IMR-90 (cell line): ENCODE measurements at regions not wholly inside any gene's neighbourhood (a gene's known extent, or its start where the extent isn't known, plus 50 kb on each side); places are given as distances from the start of the nearest gene placed in this dataset.

Experiments used
- ATAC-seq: fragments of 200-7000 bp; cut with Tn5 transposase; 2 replicates; pipeline ENCODE4 v1.9.1; 2020; ENCODE audit warnings: low read depth, mild to moderate bottlenecking, moderate library complexity
- BruUV-seq: library from RNA; stranded (reverse); fragments of 400-500 nt; replicated peaks from 2 replicates; lab custom pipeline; 2021; lab: Mats Ljungman, UMichigan
- CTCF ChIA-PET: fragments of 300-600 bp; formaldehyde crosslinking; extraction: SDS; loops from one replicate; lab custom pipeline; 2021; ENCODE audit warnings: antibody characterized with exemption; lab: Yijun Ruan, JAX
- POLR2A ChIA-PET: fragments of 300-600 bp; sonication (Branson Sonifier 250); formaldehyde crosslinking; loops from one replicate; lab custom pipeline; 2022; ENCODE audit warnings: antibody characterized with exemption; ENCODE audit not compliant: unreplicated experiment; lab: Charles Lee
- DNase-seq: peaks from one replicate; pipeline ENCODE4 v3.0.0; 2013
- H2AFZ ChIP-seq: replicated peaks from 2 replicates; pipeline ENCODE3; 2013; ENCODE audit warnings: low read length, mild to moderate bottlenecking; ENCODE audit not compliant: poor library complexity
- H2AK5ac ChIP-seq: 2 replicates; pipeline ENCODE4 v1.6.1; 2013; ENCODE audit warnings: low read depth, low read length, inconsistent platforms
- H2AK9ac ChIP-seq: replicated peaks from 2 replicates; pipeline ENCODE3; 2013; ENCODE audit warnings: mild to moderate bottlenecking, low read depth, low read length, moderate library complexity; ENCODE audit not compliant: poor library complexity
- H2BK120ac ChIP-seq: 2 replicates; pipeline ENCODE4 v1.6.1; 2013; ENCODE audit warnings: low read depth, low read length, inconsistent platforms
- H2BK15ac ChIP-seq: 3 replicates; pipeline ENCODE4 v1.6.1; 2013; ENCODE audit warnings: low read depth, low read length, inconsistent platforms
- H2BK20ac ChIP-seq: 2 replicates; pipeline ENCODE4 v1.6.1; 2013; ENCODE audit warnings: low read depth, mild to moderate bottlenecking, inconsistent platforms, low read length, moderate library complexity
- H2BK5ac ChIP-seq: 2 replicates; pipeline ENCODE4 v1.6.1; 2013; ENCODE audit warnings: mild to moderate bottlenecking, low read depth, low read length, inconsistent platforms; ENCODE audit not compliant: poor library complexity, severe bottlenecking
- H3K14ac ChIP-seq: replicated peaks from 2 replicates; pipeline ENCODE4 v1.6.1; 2013; ENCODE audit warnings: low read depth, low read length, inconsistent platforms
- H3K18ac ChIP-seq: 2 replicates; pipeline ENCODE4 v1.6.1; 2013; ENCODE audit warnings: low read depth, low read length, control low read depth
- H3K23ac ChIP-seq: 2 replicates; pipeline ENCODE4 v1.6.1; 2013; ENCODE audit warnings: low read depth, low read length, inconsistent platforms
- H3K27ac ChIP-seq: 2 replicates; pipeline ENCODE4 v1.5.1; 2013; ENCODE audit warnings: mild to moderate bottlenecking, control low read depth, low read length; ENCODE audit not compliant: insufficient read depth
- H3K27me3 ChIP-seq: 2 replicates; pipeline ENCODE4 v1.6.1; 2013; ENCODE audit warnings: low read length; ENCODE audit not compliant: control insufficient read depth, insufficient read depth
- H3K36me3 ChIP-seq: 2 replicates; pipeline ENCODE4 v1.6.1; 2013; ENCODE audit warnings: low read length, mixed read lengths; ENCODE audit not compliant: control insufficient read depth, insufficient read depth
- H3K4ac ChIP-seq: 2 replicates; pipeline ENCODE4 v1.6.1; 2013; ENCODE audit warnings: low read depth, low read length, inconsistent platforms
- H3K4me1 ChIP-seq: 2 replicates; pipeline ENCODE4 v1.6.1; 2013; ENCODE audit warnings: low read length, mixed read lengths; ENCODE audit not compliant: control insufficient read depth, insufficient read depth
- H3K4me2 ChIP-seq: 2 replicates; pipeline ENCODE4 v1.6.1; 2013; ENCODE audit warnings: low read depth, mild to moderate bottlenecking, control low read depth, low read length, moderate library complexity
- H3K4me3 ChIP-seq: 2 replicates; pipeline ENCODE4 v1.5.1; 2013; ENCODE audit warnings: low read depth, mild to moderate bottlenecking, control low read depth, low read length, moderate library complexity; ENCODE audit not compliant: insufficient read depth
- H3K56ac ChIP-seq: 2 replicates; pipeline ENCODE4 v1.6.1; 2013; ENCODE audit warnings: low read length, inconsistent platforms; ENCODE audit not compliant: insufficient read depth; ENCODE audit errors: extremely low read depth
- H3K79me1 ChIP-seq, 2 experiments: 2 replicates each; pipeline ENCODE4 v1.6.1; 2013; ENCODE audit warnings: low read length in 2 of 2, inconsistent platforms in 1 of 2, low read depth in 1 of 2
- H3K9ac ChIP-seq: 2 replicates; pipeline ENCODE4 v1.6.1; 2013; ENCODE audit warnings: low read depth, low read length, control low read depth
- H3K9me1 ChIP-seq: 2 replicates; pipeline ENCODE4 v1.6.1; 2013; ENCODE audit warnings: low read length, inconsistent platforms; ENCODE audit not compliant: insufficient read depth
- H3K9me3 ChIP-seq: 2 replicates; pipeline ENCODE4 v1.6.1; 2013; ENCODE audit warnings: low read length; ENCODE audit not compliant: control insufficient read depth, insufficient read depth
- H4K20me1 ChIP-seq: 2 replicates; pipeline ENCODE4 v1.6.1; 2013; ENCODE audit warnings: low read length, inconsistent platforms; ENCODE audit not compliant: insufficient read depth
- H4K5ac ChIP-seq: 2 replicates; pipeline ENCODE4 v1.6.1; 2013; ENCODE audit warnings: mild to moderate bottlenecking, low read depth, low read length, control low read depth
- H4K8ac ChIP-seq, 2 experiments: 2 replicates each; pipeline ENCODE4 v1.6.1; 2013; ENCODE audit warnings: low read depth in 2 of 2, low read length in 2 of 2, control low read depth in 1 of 2, inconsistent platforms in 1 of 2
- H4K91ac ChIP-seq: 2 replicates; pipeline ENCODE4 v1.6.1; 2013; ENCODE audit warnings: low read depth, low read length, inconsistent platforms; ENCODE audit not compliant: insufficient read depth
- CEBPB ChIP-seq: IDR thresholded peaks from 2 replicates; pipeline ENCODE4 v1.6.1; 2012; ENCODE audit warnings: low read depth, low read length, improper control_type of control experiment
- CHD1 ChIP-seq: IDR thresholded peaks from 2 replicates; pipeline ENCODE4 v1.6.1; 2012; ENCODE audit warnings: low read depth, low read length, improper control_type of control experiment
- CTCF ChIP-seq: conservative IDR thresholded peaks from 2 replicates; pipeline ENCODE4 v1.5.1; 2012; ENCODE audit warnings: mild to moderate bottlenecking, low read depth, low read length, improper control_type of control experiment
- ELK1 ChIP-seq: fragments of 150-350 bp; IDR thresholded peaks from 2 replicates; pipeline ENCODE4 v1.6.1; 2016; ENCODE audit warnings: low read depth, mild to moderate bottlenecking, low read length, moderate library complexity, borderline replicate concordance
- FOS ChIP-seq: fragments of 150-350 bp; IDR thresholded peaks from 2 replicates; pipeline ENCODE4 v1.6.1; 2016; ENCODE audit warnings: low read depth, low read length
- MAZ ChIP-seq: IDR thresholded peaks from 2 replicates; pipeline ENCODE4 v1.6.1; 2012; ENCODE audit warnings: low read depth, mild to moderate bottlenecking, low read length, improper control_type of control experiment, moderate library complexity, borderline replicate concordance
- MXI1 ChIP-seq: IDR thresholded peaks from 2 replicates; pipeline ENCODE4 v1.6.1; 2012; ENCODE audit warnings: low read depth, mild to moderate bottlenecking, low read length, moderate library complexity, borderline replicate concordance
- NFE2L2 ChIP-seq: fragments of 150-350 bp; IDR thresholded peaks from 2 replicates; pipeline ENCODE4 v1.6.1; 2016; ENCODE audit warnings: low read depth, mild to moderate bottlenecking, low read length
- POLR2A ChIP-seq: IDR thresholded peaks from 2 replicates; pipeline ENCODE4 v1.6.1; 2012; ENCODE audit warnings: mild to moderate bottlenecking, low read depth, low read length
- RAD21 ChIP-seq: IDR thresholded peaks from 2 replicates; pipeline ENCODE4 v1.6.1; 2012; ENCODE audit warnings: low read length, improper control_type of control experiment
- RCOR1 ChIP-seq: IDR thresholded peaks from 2 replicates; pipeline ENCODE4 v1.6.1; 2012; ENCODE audit warnings: mild to moderate bottlenecking, low read length, improper control_type of control experiment; ENCODE audit not compliant: insufficient replicate concordance
- RFX5 ChIP-seq: IDR thresholded peaks from 2 replicates; pipeline ENCODE4 v1.8.0; 2012; ENCODE audit warnings: low read depth, mild to moderate bottlenecking, low read length, moderate library complexity
- SMC3 ChIP-seq: fragments of 150-350 bp; IDR thresholded peaks from 2 replicates; pipeline ENCODE4 v1.6.1; 2016; ENCODE audit warnings: low read depth, mild to moderate bottlenecking, antibody characterized with exemption, low read length, moderate library complexity
- USF2 ChIP-seq: fragments of 150-350 bp; IDR thresholded peaks from 2 replicates; pipeline ENCODE4 v1.6.1; 2017; ENCODE audit warnings: mild to moderate bottlenecking, antibody characterized with exemption, low read length, low read depth
- WGBS, 2 experiments: methylation state at CpG; one replicate each; pipeline versions ENCODE4 v1.1.5 to v1.1.7; 2013; ENCODE audit warnings: missing lambda C conversion rate in 2 of 2; ENCODE audit not compliant: insufficient read length in 1 of 2; ENCODE audit errors: extremely low coverage in 2 of 2; 5-methylcytosine and 5-hydroxymethylcytosine counted together
- dilution Hi-C: fragments of 300-500 bp; cut with HindIII; formaldehyde crosslinking; loops from one replicate; pipeline ENCODE4 v1.14.3; 2018; ENCODE audit warnings: low sequenced_read_pairs; ENCODE audit not compliant: unreplicated experiment
- in situ Hi-C: fragments of 300-500 bp; cut with MboI; formaldehyde crosslinking; loops from 3 replicates; pipeline ENCODE4 v1.14.3; 2019; ENCODE audit warnings: low sequenced_read_pairs, inconsistent platforms, mixed read lengths
- intact Hi-C: fragments of 100-400 bp; cut with micrococcal nuclease; formaldehyde crosslinking; loops from 2 replicates; pipeline ENCODE4 v1.10.0; 2022

GRCh38 chr2:59888706-59889105, 664.7 kb downstream of the BCL11A start:
- TF ChIP-seq SMC3 (no peak), POLR2A (no peak), FOS (no peak), USF2 (no peak), RCOR1 (no peak), RAD21 (no peak), CTCF (no peak), MXI1 (no peak), CEBPB (no peak), CHD1 (no peak), NFE2L2 (no peak), RFX5 (no peak), MAZ (no peak), ELK1 (no peak)
- Histone ChIP-seq H2BK15ac (no peak overlapping the region), H3K4me3 (no peak overlapping the region)

More at GRCh38 chr2:59888706-59889105, 664.7 kb downstream of the BCL11A start:
- H3K18ac ChIP-seq: no peak overlapping the region
- H3K27ac ChIP-seq: no peak overlapping the region
- H3K9ac ChIP-seq: no peak overlapping the region
- ATAC-seq: no peak
- H3K14ac ChIP-seq: no peak overlapping the region
- no peaks in the 10 kb centered on the region; the same call in 1 of the 2 replicates for H3K9me3 ChIP-seq
- no peak overlapping the region for H2AFZ ChIP-seq
- H2BK120ac ChIP-seq: no peak overlapping the region
- no peaks in the 10 kb centered on the region for H3K9me1 ChIP-seq
- ChIA-PET POLR2A (no interaction called here), CTCF (no interaction called here)
- no peaks in the 10 kb centered on the region for H3K79me1 ChIP-seq
- H3K56ac ChIP-seq: no peak overlapping the region
- no peak overlapping the region for H3K4ac ChIP-seq
- no peak overlapping the region for H4K8ac ChIP-seq
- H4K20me1 ChIP-seq: no peaks in the 10 kb centered on the region
- in situ Hi-C loops: no loop called here
- BruUV-seq: no TSS peak
- no peak overlapping the region for H2BK20ac ChIP-seq
- intact Hi-C loops: loop anchor here (1.0 kb wide), 1 partner anchor 15 kb away; no protein-coding TSS in a partner anchor
- H3K4me1 ChIP-seq: no peaks in the 10 kb centered on the region
- H4K91ac ChIP-seq: no peak overlapping the region
- DNase-seq: no peak
- H3K4me2 ChIP-seq: no peak overlapping the region
- H2AK9ac ChIP-seq: no peak overlapping the region
- no CpG with 5 or more reads among the region's 1 CpG for WGBS, 2 experiments
- no peaks in the 10 kb centered on the region for H3K27me3 ChIP-seq
- H2BK5ac ChIP-seq: no peak overlapping the region
- H3K23ac ChIP-seq: no peak overlapping the region
- no peak overlapping the region for H4K5ac ChIP-seq
- no peaks in the 10 kb centered on the region for H3K36me3 ChIP-seq
- dilution Hi-C loops: no loop called here
- no peak overlapping the region for H2AK5ac ChIP-seq
